ENCODE measurements at regions not wholly inside any gene's neighbourhood (a gene's known extent, or its start where the extent isn't known, plus 50 kb on each side); places are given as distances from the start of the nearest gene placed in this dataset.
"Not testable (repeated sequence)": the region's sequence is repeated elsewhere in the genome, so short reads cannot be mapped to it uniquely, and the experiment has no call there.

DNA sequence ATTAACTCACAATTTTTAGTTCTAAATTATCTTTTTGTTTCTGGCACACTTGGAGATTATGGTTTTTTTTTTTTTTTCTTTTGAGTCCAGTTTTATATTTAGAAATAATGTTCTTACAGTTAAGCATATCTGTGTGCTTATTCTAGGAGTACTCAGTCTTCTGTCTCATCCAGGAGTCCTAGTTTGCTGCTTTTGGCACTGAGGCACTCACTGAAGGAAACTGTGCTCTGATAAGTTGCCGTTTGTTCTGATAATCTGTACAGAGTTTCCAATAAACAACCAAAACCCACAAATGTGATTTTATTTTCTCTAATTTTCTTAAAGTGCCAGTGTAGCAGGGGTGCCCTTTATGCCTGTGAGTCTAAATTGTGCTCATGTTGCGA, 251.0 kb downstream of the LRRC70 start:
- no peak for DNase-seq (ENCODE audit: extremely low spot score, unreplicated experiment)
- no peak overlapping the region for H3K4me3 Mint-ChIP-seq
- no peak overlapping the region for H3K27ac Mint-ChIP-seq
- no peaks in the 10 kb centered on the region for H3K27me3 Mint-ChIP-seq
- TF ChIP-seq, protein P1, sequence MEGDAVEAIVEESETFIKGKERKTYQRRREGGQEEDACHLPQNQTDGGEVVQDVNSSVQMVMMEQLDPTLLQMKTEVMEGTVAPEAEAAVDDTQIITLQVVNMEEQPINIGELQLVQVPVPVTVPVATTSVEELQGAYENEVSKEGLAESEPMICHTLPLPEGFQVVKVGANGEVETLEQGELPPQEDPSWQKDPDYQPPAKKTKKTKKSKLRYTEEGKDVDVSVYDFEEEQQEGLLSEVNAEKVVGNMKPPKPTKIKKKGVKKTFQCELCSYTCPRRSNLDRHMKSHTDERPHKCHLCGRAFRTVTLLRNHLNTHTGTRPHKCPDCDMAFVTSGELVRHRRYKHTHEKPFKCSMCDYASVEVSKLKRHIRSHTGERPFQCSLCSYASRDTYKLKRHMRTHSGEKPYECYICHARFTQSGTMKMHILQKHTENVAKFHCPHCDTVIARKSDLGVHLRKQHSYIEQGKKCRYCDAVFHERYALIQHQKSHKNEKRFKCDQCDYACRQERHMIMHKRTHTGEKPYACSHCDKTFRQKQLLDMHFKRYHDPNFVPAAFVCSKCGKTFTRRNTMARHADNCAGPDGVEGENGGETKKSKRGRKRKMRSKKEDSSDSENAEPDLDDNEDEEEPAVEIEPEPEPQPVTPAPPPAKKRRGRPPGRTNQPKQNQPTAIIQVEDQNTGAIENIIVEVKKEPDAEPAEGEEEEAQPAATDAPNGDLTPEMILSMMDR (conservative IDR thresholded peaks at IDR 0.05) = no peak
- H3K4me1 Mint-ChIP-seq (ENCODE audit: unreplicated experiment) = no peaks in the 10 kb centered on the region
- peaks cover 12% of the 10 kb centered on the region for H3K9me3 Mint-ChIP-seq
- H3K36me3 Mint-ChIP-seq = no peaks in the 10 kb centered on the region

DNA sequence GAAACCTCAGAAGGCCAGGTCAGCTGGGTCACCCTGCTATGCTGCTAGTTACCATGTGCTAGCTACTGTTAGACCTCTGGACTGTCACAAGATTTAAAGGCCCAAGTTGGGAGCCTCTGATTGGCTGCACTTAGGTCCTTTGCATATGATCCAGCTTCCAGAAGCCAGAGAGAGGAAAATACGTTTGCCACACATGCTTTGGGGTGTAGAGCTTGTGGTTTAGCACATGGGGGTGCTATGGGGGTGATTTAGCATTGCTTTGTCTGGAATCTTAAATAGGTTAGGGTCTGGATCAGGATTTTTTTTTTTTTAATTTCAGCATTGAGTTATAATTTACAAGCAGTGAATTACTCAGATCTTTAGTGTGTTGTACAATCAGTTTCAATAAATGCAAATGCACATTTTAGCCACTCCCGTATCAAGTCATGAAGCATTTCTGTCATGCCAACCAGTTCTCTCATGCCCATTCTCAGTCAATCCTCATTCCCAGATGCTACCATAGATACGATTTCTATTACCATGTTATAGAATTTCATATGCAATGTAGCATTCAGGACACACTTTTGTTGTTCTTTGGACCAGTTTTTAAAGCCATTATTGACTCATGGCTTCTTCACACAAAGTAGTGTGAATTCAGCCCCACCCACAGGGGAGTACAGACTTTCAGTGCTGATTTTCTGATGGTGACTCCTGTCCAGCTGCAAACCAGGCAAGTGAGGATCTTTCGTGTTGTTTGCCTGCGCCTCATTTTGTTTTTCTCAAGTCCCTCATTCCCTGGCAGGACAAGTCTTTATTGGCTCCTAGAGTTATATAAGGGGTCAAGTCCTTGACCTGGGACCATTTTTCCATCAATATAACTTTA, 250.4 kb downstream of the LRRC70 start:
- peaks cover 8% of the 10 kb centered on the region for H3K9me3 Mint-ChIP-seq
- no peaks in the 10 kb centered on the region for H3K4me1 Mint-ChIP-seq (ENCODE audit: unreplicated experiment)
- TF ChIP-seq, protein P1 (conservative IDR thresholded peaks at IDR 0.05) = no peak
- H3K4me3 Mint-ChIP-seq = no peak overlapping the region
- no peak for DNase-seq (ENCODE audit: extremely low spot score, unreplicated experiment)
- no peaks in the 10 kb centered on the region for H3K27me3 Mint-ChIP-seq
- H3K27ac Mint-ChIP-seq = no peak overlapping the region
- no peaks in the 10 kb centered on the region for H3K36me3 Mint-ChIP-seq

DNA sequence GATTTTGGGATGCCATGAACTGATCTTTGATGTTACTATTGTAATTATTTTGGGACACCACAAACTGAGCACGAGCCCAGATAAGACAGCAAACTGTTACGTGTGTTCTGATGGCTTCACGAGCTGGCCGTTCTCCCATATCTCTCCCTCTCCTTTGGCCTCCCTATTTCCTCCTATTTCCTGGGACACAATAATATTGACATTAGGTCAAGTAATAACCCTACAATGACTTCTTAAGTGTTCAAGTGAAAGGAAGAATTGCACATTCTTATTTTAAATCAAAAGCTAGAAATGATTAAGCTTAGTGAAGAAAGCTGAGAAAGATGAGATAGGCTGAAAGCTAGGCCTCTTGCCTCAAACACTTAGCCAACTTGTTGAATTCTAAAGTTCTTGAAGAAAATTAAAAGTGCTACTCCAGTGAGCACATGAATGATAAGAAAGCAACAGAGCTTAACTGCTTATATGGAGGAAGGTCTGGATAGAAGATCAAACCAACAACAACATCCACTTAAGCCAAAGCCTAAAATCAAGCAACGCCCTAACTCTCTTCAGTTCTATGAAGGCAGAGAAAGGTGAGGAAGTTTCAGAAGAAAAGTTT, 247.1 kb downstream of the LRRC70 start:
- Mint-ChIP-seq H3K27ac (no peak overlapping the region), H3K27me3 (no peaks in the 10 kb centered on the region), H3K9me3 (no peaks in the 10 kb centered on the region), H3K36me3 (no peaks in the 10 kb centered on the region), H3K4me1 (ENCODE audit: unreplicated experiment) (no peaks in the 10 kb centered on the region), H3K4me3 (no peak overlapping the region)
- DNase-seq (ENCODE audit: extremely low spot score, unreplicated experiment) = no peak
- TF ChIP-seq, protein P1 (conservative IDR thresholded peaks at IDR 0.05) = no peak

DNA sequence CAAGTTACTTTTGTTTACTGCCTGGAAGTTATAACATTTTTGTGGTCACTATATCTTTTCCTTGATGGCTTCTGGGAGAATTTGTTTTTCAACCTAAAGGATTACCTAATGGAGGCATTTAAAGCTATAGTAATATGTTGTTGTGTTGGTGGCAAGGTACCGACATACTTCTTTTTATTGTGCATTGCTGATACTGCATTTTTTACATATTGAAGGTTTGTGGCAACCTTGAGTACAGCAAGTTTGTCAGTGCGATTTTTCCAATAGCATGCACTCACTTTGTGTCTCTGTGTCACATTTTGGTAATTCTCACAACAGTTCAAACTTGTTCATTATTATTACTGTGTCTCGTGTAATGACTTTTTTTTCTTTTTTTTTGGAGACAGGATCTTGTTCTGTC, 246.3 kb downstream of the LRRC70 start:
- no peak for DNase-seq (ENCODE audit: extremely low spot score, unreplicated experiment)
- H3K4me3 Mint-ChIP-seq = no peak overlapping the region
- no peaks in the 10 kb centered on the region for H3K9me3 Mint-ChIP-seq
- H3K4me1 Mint-ChIP-seq (ENCODE audit: unreplicated experiment) = no peaks in the 10 kb centered on the region
- no peaks in the 10 kb centered on the region for H3K36me3 Mint-ChIP-seq
- TF ChIP-seq, protein P1 (conservative IDR thresholded peaks at IDR 0.05) = no peak
- no peaks in the 10 kb centered on the region for H3K27me3 Mint-ChIP-seq
- H3K27ac Mint-ChIP-seq = no peak overlapping the region

DNA sequence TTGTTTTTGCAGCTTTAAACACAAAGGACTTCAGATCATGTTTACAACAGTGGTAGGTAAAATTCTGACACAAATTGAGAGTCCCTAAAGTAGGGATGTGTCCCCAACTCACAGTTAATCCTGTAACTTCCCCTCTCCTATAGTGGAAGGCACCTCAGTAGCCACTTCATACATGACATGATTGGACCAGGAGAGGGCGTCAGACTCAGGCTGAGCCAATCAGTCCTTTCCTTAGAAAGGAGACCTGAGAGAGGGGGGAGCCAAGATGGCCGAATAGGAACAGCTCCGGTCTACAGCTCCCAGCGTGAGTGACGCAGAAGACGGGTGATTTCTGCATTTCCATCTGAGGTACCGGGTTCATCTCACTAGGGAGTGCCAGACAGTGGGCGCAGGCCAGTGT, 238.4 kb downstream of the LRRC70 start:
- H3K9me3 Mint-ChIP-seq = peaks cover 15% of the 10 kb centered on the region
- not testable (repeated sequence) for H3K4me1 Mint-ChIP-seq (ENCODE audit: unreplicated experiment); H3K27ac Mint-ChIP-seq; H3K4me3 Mint-ChIP-seq; H3K36me3 Mint-ChIP-seq; DNase-seq (ENCODE audit: extremely low spot score, unreplicated experiment); H3K27me3 Mint-ChIP-seq

DNA sequence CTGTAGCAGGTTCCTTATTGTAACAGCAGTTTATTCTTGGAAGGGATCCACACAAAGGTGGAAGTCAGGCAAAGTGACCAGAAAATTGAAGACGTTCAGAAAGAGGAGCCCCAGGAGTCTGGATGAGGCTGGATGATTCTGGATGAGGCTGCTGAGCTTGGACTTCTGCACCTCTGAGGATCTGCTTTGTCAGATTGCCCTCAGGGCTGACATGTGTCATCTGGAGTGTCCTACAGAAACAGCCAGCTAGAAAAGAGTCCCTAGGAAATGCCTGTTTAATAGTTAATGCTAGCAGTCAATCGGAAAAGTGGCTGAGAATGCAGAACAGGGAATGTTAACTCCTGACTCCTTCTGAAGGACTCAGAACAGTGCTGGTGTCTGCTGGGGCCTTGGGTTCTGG, 236.4 kb downstream of the LRRC70 start:
- H3K36me3 Mint-ChIP-seq = no peaks in the 10 kb centered on the region
- no peaks in the 10 kb centered on the region for H3K27me3 Mint-ChIP-seq
- H3K4me1 Mint-ChIP-seq (ENCODE audit: unreplicated experiment) = no peaks in the 10 kb centered on the region
- DNase-seq (ENCODE audit: extremely low spot score, unreplicated experiment) = no peak
- H3K27ac Mint-ChIP-seq = no peak overlapping the region
- H3K9me3 Mint-ChIP-seq = peaks cover 15% of the 10 kb centered on the region
- H3K4me3 Mint-ChIP-seq = no peak overlapping the region
- TF ChIP-seq, protein P1 (conservative IDR thresholded peaks at IDR 0.05) = no peak

Data from type B pancreatic cell (in vitro differentiated cells).